Smooth muscle cell (in vitro differentiated cells): ENCODE measurements at regions not wholly inside any gene's neighbourhood (a gene's known extent, or its start where the extent isn't known, plus 50 kb on each side); places are given as distances from the start of the nearest gene placed in this dataset.
"Not testable (repeated sequence)": the region's sequence is repeated elsewhere in the genome, so short reads cannot be mapped to it uniquely, and the experiment has no call there.

Experiments used
- DNase-seq: peaks from one replicate; lab custom pipeline; 2025; ENCODE audit not compliant: unreplicated experiment; lab: John Stamatoyannopoulos, UW
- H2AFZ ChIP-seq: fragments of 200-600 bp; sonication (generic); 2 replicates; pipeline ENCODE4 v1.6.0; 2016; ENCODE audit warnings: antibody characterized with exemption, low read depth, mild to moderate bottlenecking
- H3F3A ChIP-seq: fragments of 200-600 bp; sonication (generic); 2 replicates; pipeline ENCODE4 v1.6.0; 2017; ENCODE audit warnings: antibody characterized with exemption, low read depth
- H3K27ac ChIP-seq: fragments of 200-600 bp; sonication (generic); 2 replicates; pipeline ENCODE4 v1.5.1; 2016; ENCODE audit warnings: low read depth, mild to moderate bottlenecking
- H3K27me3 ChIP-seq: fragments of 200-600 bp; sonication (generic); 2 replicates; pipeline ENCODE4 v1.6.1; 2016; ENCODE audit warnings: low read depth, mild to moderate bottlenecking
- H3K36me3 ChIP-seq: fragments of 200-600 bp; sonication (generic); 2 replicates; pipeline ENCODE4 v1.5.1; 2016; ENCODE audit warnings: low read depth
- H3K4me1 ChIP-seq: fragments of 200-600 bp; sonication (generic); 2 replicates; pipeline ENCODE4 v1.5.1; 2016; ENCODE audit warnings: low read depth
- H3K4me2 ChIP-seq: fragments of 200-600 bp; sonication (generic); 2 replicates; pipeline ENCODE4 v1.6.0; 2016; ENCODE audit warnings: mild to moderate bottlenecking
- H3K4me3 ChIP-seq: fragments of 200-600 bp; sonication (generic); 2 replicates; pipeline ENCODE4 v1.5.1; 2016; ENCODE audit warnings: mild to moderate bottlenecking
- H3K79me2 ChIP-seq: fragments of 200-600 bp; sonication (generic); 2 replicates; pipeline ENCODE4 v1.6.0; 2016; ENCODE audit warnings: low read depth, mild to moderate bottlenecking
- H3K9ac ChIP-seq: fragments of 200-600 bp; sonication (generic); 2 replicates; pipeline ENCODE4 v1.6.0; 2016; ENCODE audit warnings: low read depth
- H3K9me3 ChIP-seq: fragments of 200-600 bp; sonication (generic); replicated peaks from 2 replicates; pipeline ENCODE4 v1.5.1; 2016; ENCODE audit warnings: low read depth
- H4K20me1 ChIP-seq: fragments of 200-600 bp; sonication (generic); 2 replicates; pipeline ENCODE4 v1.6.0; 2016; ENCODE audit warnings: low read depth
- CTCF ChIP-seq: fragments of 200-600 bp; sonication (generic); IDR thresholded peaks from 2 replicates; pipeline ENCODE4 v1.5.1; 2017; ENCODE audit warnings: borderline replicate concordance, mild to moderate bottlenecking, antibody characterized with exemption; ENCODE audit not compliant: insufficient read depth, poor library complexity, severe bottlenecking
- WGBS: methylation state at CpG from one replicate; pipeline ENCODE4 v1.1.7; 2016; ENCODE audit warnings: low lambda C conversion rate; 5-methylcytosine and 5-hydroxymethylcytosine counted together

GRCh38 chr4:107419052-107419451, 301.0 kb downstream of the PAPSS1 start:
- Histone ChIP-seq H3K79me2 (no peaks in the 10 kb centered on the region), H3K27ac (peak overlapping the region; percentile 73), H3K4me2 (no peak overlapping the region), H2AFZ (no peak overlapping the region), H3K4me3 (no peak overlapping the region), H3K9ac (peak overlapping the region; percentile 35), H4K20me1 (no peaks in the 10 kb centered on the region), H3K27me3 (no peaks in the 10 kb centered on the region), H3K36me3 (no peaks in the 10 kb centered on the region), H3F3A (peaks cover 4% of the 10 kb centered on the region), H3K4me1 (no peaks in the 10 kb centered on the region), H3K9me3 (no peaks in the 10 kb centered on the region)
- WGBS = 36% methylated on average over 2 of the region's 2 CpGs
- no peak for TF ChIP-seq CTCF
- no peak for DNase-seq

GRCh38 chr4:107415490-107415889, 304.5 kb downstream of the PAPSS1 start:
- H3K4me2 ChIP-seq, H3K4me1 ChIP-seq, H3K79me2 ChIP-seq, H3K9ac ChIP-seq, H4K20me1 ChIP-seq, H3K27ac ChIP-seq, H3K36me3 ChIP-seq, H3K27me3 ChIP-seq, H3K4me3 ChIP-seq, H3F3A ChIP-seq, DNase-seq, H3K9me3 ChIP-seq: not testable (repeated sequence)
- WGBS = 96% methylated on average over 5 of the region's 5 CpGs
- peak overlapping the region; percentile 30 for H2AFZ ChIP-seq

- not testable (repeated sequence) for H3K27ac ChIP-seq, DNase-seq, H4K20me1 ChIP-seq, H3K9me3 ChIP-seq, H3K4me2 ChIP-seq, H2AFZ ChIP-seq, H3K4me3 ChIP-seq, H3K36me3 ChIP-seq, H3F3A ChIP-seq, H3K27me3 ChIP-seq, H3K79me2 ChIP-seq, H3K4me1 ChIP-seq, H3K9ac ChIP-seq
- 95% methylated on average over 7 of the region's 7 CpGs for WGBS
Observed at GRCh38 chr4:107409872-107410271, 310.2 kb downstream of the PAPSS1 start.

- no peaks in the 10 kb centered on the region for H3K36me3 ChIP-seq
- TF ChIP-seq CTCF = no peak
- H3K9ac ChIP-seq = no peak overlapping the region
- H3K4me2 ChIP-seq = no peak overlapping the region
- H3F3A ChIP-seq = no peaks in the 10 kb centered on the region
- no peaks in the 10 kb centered on the region for H3K4me1 ChIP-seq
- no peak overlapping the region for H2AFZ ChIP-seq
- DNase-seq = no peak
- WGBS = 69% methylated on average over 2 of the region's 2 CpGs
- no peak overlapping the region for H3K27ac ChIP-seq
- H3K27me3 ChIP-seq = no peaks in the 10 kb centered on the region
- H3K9me3 ChIP-seq = no peaks in the 10 kb centered on the region
- H3K4me3 ChIP-seq = no peak overlapping the region
- H3K79me2 ChIP-seq = no peaks in the 10 kb centered on the region
- H4K20me1 ChIP-seq = no peaks in the 10 kb centered on the region
Observed at GRCh38 chr4:107408968-107409367, 311.1 kb downstream of the PAPSS1 start.
